ENCODE measurements at regions not wholly inside any gene's neighbourhood (a gene's known extent, or its start where the extent isn't known, plus 50 kb on each side); places are given as distances from the start of the nearest gene placed in this dataset.

GRCh38 chr2:139034064-139034463 lies 253.9 kb upstream of the NXPH2 start:
- no peak for DNase-seq (ENCODE audit: low spot score)

- no peak for DNase-seq (ENCODE audit: low spot score)
These were observed 253.1 kb upstream of the NXPH2 start for GRCh38 chr2:139033300-139033699.

- DNase-seq (ENCODE audit: low spot score), result no peak
These were observed 251.5 kb upstream of the NXPH2 start for GRCh38 chr2:139031722-139032121.

GRCh38 chr2:139020287-139020686 lies 240.1 kb upstream of the NXPH2 start:
- no peak for DNase-seq (ENCODE audit: low spot score)

- DNase-seq (ENCODE audit: low spot score), result no peak
These were observed 238.1 kb upstream of the NXPH2 start for GRCh38 chr2:139018252-139018651.

- DNase-seq (ENCODE audit: low spot score), result no peak
These were observed 226.9 kb upstream of the NXPH2 start for GRCh38 chr2:139007130-139007529.

- DNase-seq (ENCODE audit: low spot score), result no peak
These were observed 220.1 kb upstream of the NXPH2 start for GRCh38 chr2:139000131-139000785.

GRCh38 chr2:138997856-138998517 lies 217.8 kb upstream of the NXPH2 start:
- no peak for DNase-seq (ENCODE audit: low spot score)

- DNase-seq (ENCODE audit: low spot score), result no peak
These were observed 217.2 kb upstream of the NXPH2 start for GRCh38 chr2:138997346-138997745.

GRCh38 chr2:138994502-138994901 lies 214.3 kb upstream of the NXPH2 start:
- DNase-seq (ENCODE audit: low spot score), result no peak

GRCh38 chr2:138985881-138986280 lies 205.7 kb upstream of the NXPH2 start:
- DNase-seq (ENCODE audit: low spot score), result no peak

GRCh38 chr2:138979131-138979785 lies 199.1 kb upstream of the NXPH2 start:
- DNase-seq (ENCODE audit: low spot score), result no peak

GRCh38 chr2:138974651-138975050 lies 194.5 kb upstream of the NXPH2 start:
- DNase-seq (ENCODE audit: low spot score), result no peak

GRCh38 chr2:138964418-138964817 lies 184.2 kb upstream of the NXPH2 start:
- DNase-seq (ENCODE audit: low spot score), result no peak

GRCh38 chr2:138962686-138963085 lies 182.5 kb upstream of the NXPH2 start:
- DNase-seq (ENCODE audit: low spot score), result no peak

- no peak for DNase-seq (ENCODE audit: low spot score)
These were observed 180.0 kb upstream of the NXPH2 start for GRCh38 chr2:138960191-138960590.

- DNase-seq (ENCODE audit: low spot score), result no peak
These were observed 178.8 kb upstream of the NXPH2 start for GRCh38 chr2:138959031-138959430.

GRCh38 chr2:138956116-138956515 lies 175.9 kb upstream of the NXPH2 start:
- no peak for DNase-seq (ENCODE audit: low spot score)

- DNase-seq (ENCODE audit: low spot score), result no peak
These were observed 170.3 kb upstream of the NXPH2 start for GRCh38 chr2:138950486-138950885.

GRCh38 chr2:138949517-138949916 lies 169.3 kb upstream of the NXPH2 start:
- no peak for DNase-seq (ENCODE audit: low spot score)

- peak; percentile 15 for DNase-seq (ENCODE audit: low spot score)
These were observed 167.9 kb upstream of the NXPH2 start for GRCh38 chr2:138948070-138948539.

- DNase-seq (ENCODE audit: low spot score), result no peak
These were observed 163.3 kb upstream of the NXPH2 start for GRCh38 chr2:138943470-138943869.

- DNase-seq (ENCODE audit: low spot score), result no peak
These were observed 162.3 kb upstream of the NXPH2 start for GRCh38 chr2:138942466-138942865.
